Activated CD4-positive, CD25-positive, alpha-beta regulatory T cell treated with anti-CD3 and anti-CD28 coated beads, Interleukin-2, amount 50 U/mL, for 16 hours (primary cell): ENCODE measurements at regions not wholly inside any gene's neighbourhood (a gene's known extent, or its start where the extent isn't known, plus 50 kb on each side); places are given as distances from the start of the nearest gene placed in this dataset.
"Not testable (repeated sequence)": the region's sequence is repeated elsewhere in the genome, so short reads cannot be mapped to it uniquely, and the experiment has no call there.

Experiments used
- DNase-seq: peaks from one replicate; pipeline ENCODE4 v3.0.0-alpha.2; 2020; ENCODE audit warnings: low read depth, low spot score

- DNase-seq, result no peak
Measured at GRCh38 chr3:18127174-18127858, 297.8 kb downstream of the SATB1 start.

DNA sequence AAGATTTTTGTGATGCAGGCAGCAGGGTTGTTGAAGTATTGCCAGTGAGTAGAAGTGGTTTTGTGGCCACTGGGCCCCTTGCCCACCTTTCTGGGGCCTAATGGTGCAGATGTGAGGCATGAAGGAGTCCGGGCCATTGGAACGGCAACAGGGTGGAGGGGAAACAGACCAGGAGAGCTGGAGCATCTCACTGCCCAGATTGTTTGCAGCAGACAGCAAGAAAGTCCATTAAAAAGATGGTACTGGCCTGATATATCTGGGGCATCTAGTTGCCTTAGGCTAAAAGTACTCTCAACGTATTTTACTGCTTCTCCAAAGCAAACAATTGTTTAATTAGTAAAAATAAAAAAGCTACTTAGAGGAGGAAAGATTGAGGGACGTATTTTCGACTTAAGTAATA is 298.4 kb downstream of the SATB1 start:
- DNase-seq, result no peak

GRCh38 chr3:18124501-18124900 is 300.6 kb downstream of the SATB1 start:
- no peak for DNase-seq

GRCh38 chr3:18122264-18122663 is 302.9 kb downstream of the SATB1 start:
- no peak for DNase-seq

DNA sequence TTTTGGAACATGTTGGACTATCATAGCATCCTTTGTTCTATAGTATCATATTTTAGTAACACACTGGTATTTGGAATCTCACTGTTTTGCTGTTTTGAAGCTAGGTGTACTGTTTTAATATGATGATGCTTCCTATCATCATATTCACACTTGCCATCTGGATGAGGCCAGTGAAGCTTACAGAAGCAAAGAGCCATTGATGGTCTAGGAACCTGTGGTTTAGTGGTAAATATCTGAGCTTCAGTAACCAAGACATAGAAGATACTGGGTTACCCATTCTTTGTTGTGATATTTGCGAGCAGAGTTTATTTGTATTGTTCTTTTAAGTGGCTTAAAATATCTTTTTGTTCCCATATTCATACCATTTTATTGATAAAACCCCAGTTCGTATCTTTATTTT is 304.1 kb downstream of the SATB1 start:
- no peak for DNase-seq

DNA sequence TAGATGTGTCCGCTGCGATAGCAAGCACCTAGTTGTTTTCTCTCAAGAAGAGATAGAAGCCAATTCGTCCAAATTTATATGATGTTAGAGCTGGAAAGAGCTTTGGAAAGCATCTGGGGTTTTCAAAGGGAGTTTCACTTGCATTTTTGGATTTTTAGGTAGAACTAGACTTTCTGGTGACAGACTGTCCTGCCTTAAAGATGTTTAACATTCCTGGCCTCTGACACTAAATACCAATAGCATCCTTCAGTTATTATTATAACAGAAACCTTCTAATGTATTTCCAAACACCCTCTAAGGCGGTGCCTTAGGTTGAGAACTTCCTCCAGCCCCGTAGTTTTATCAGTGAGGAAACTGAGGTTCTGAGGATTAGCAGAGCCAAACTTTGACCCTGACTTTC is 305.3 kb downstream of the SATB1 start:
- DNase-seq, result no peak

DNA sequence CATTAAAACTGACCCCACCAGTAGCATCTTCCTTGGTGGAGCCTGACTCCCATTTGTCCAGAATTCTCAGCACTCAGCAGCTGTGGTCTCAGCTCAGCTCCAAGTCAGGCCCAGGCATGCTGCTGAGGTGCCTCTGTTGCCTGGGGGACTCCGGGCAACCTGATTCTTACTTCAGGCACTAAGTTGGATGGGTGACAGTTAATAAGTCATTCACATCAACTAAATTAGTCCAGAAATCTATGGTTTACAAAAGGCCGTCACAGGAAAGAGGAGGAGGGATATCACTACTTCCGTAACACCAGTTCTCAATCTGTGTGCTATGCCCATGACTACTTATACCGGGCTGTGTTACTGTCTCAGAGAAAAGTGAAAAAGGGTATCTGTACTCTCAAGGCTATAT is 310.2 kb downstream of the SATB1 start:
- DNase-seq, result no peak

- no peak for DNase-seq
Measured at GRCh38 chr3:18113417-18113816, 311.7 kb downstream of the SATB1 start.

GRCh38 chr3:18112674-18113375 is 312.3 kb downstream of the SATB1 start:
- DNase-seq, result no peak

DNA sequence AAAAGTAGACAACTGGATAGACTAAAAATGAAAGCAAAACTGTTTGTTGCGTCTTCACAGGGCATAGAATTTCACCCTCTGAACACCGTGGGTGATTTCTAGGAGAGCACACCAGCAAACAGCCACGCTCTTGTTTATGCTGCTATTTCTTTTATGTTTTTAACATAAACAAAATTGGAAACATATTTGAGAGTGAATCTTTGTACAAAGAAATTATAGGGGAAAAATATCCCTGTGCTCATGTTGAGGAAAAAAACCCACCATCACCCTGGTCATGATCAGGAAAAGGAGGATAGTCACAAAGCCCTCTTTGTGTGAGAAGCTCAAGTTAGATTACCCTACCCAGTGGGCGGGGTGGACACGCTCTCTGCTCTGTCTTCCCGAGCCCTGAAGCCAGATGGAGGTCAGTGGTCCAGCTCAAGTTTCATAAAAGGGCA is 313.3 kb downstream of the SATB1 start:
- DNase-seq, result no peak

DNA sequence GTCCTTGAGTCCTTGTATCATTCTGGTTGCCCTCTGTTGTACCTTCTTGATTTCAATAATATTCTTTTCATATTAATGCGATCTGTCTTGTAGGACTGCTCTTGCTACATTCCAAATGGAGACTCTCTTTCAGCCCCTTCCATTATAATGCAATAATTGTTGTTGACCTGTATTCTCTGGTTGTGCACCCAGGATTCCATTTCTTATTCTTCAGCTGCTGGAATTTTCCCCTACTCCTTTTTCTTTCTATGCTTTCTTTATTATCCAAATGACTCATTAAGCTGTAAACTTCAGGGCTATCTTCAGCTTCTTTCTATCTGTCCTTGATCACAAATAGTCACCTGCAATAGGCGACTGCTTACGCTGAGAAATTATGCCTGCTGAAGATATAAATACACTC is 321.5 kb downstream of the SATB1 start:
- no peak for DNase-seq

GRCh38 chr3:18100121-18100520 is 325.0 kb downstream of the SATB1 start:
- no peak for DNase-seq

GRCh38 chr3:18099611-18100010 is 325.5 kb downstream of the SATB1 start:
- no peak for DNase-seq

GRCh38 chr3:18098960-18099587 is 326.1 kb downstream of the SATB1 start:
- no peak for DNase-seq

DNA sequence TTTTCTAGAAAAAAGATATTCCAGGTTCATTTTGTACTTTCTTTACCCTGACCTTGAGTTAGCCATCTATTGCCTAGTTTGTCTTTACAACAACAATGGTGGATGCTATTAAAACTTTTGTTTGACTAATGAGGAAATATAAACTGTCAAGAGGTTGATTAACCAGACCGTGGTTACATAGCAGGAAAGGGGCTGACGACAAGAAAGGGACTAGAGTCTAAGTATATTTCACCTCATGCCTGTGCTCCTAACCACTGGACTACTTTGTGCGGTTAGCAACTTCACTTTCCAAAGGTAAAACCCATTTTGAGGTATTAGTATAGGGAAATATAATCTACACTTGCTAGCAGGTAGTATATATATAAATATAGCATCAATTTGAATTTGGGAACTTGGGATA is 327.1 kb downstream of the SATB1 start:
- no peak for DNase-seq

- no peak for DNase-seq
Measured at GRCh38 chr3:18097473-18097872, 327.7 kb downstream of the SATB1 start.

GRCh38 chr3:18092726-18093125 is 332.4 kb downstream of the SATB1 start:
- no peak for DNase-seq

DNA sequence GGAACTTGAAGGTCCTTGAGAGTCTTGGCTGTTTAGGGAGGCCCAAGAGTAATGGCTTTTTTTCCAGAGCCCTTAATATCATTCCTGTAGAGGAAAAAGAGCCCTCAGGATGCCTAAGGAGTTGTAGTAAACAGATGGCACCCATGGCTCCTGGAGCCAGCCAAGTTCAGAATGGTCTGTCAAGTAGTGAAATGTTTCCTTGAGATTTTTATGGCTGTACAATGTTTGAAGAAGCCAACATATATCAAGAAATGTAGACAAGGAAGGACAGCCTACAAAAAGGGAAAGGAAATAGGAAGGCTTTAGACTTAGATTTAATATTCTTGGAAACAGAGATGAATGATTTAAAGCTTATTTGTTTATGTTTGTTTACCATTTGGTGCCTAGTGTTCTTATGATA is 334.8 kb downstream of the SATB1 start:
- no peak for DNase-seq

- DNase-seq, result no peak
Measured at GRCh38 chr3:18087988-18088387, 337.2 kb downstream of the SATB1 start.

DNA sequence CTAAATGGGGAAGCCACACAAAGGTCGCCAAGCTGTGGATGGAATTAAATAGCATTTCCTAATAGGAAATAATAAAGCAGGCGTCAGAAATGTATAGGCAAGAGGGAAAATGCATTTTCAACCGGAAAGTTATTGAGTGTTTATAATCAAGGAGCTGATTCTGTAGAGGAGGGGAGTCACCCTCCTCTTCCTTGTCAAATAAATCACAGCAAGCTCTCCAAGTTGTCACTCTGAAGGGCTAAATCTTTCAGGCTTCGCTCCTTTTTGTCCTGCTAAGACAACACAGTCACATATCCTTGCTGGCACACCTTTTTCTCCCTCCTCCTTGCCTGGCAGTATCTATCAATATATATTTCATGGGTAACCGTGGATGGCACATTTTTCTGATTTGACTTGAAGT is 338.4 kb downstream of the SATB1 start:
- DNase-seq, result no peak

DNA sequence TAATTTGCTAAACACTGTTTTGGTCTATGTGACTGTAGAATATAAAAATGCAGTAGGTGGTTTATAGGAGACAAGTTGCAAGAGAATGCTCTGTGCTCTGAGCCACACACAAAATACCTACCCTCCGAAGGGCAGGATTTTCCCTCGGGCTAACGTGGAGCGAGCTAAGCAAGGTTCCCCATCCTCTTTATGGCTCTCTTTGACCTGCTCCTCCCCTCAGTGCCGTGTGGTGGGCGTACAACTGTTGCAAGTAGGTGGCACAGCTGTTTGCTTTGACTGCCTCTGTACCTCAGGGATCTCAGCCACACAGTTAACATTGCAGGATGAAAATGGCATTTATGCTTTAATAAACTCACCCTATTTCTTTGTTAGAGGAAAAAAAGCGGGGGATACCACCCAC is 339.1 kb downstream of the SATB1 start:
- no peak for DNase-seq

- DNase-seq, result no peak
Measured at GRCh38 chr3:18085429-18085828, 339.7 kb downstream of the SATB1 start.

DNA sequence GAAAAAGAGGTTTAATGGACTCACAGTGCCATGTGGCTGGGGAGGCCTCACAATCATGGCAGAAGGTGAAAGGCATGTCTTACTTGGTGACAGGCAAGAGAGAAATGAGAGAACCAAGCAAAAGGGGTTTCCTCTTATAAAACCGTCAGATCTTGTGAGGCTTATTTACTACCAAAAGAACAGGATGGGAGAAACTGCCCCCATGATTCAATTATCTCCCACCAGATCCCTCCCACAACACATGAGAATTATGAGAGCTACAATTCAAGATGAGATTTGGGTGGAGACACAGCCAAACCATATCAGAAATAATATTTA is 340.8 kb upstream of the TBC1D5 start:
- not testable (repeated sequence) for DNase-seq
